Stimulated activated CD8-positive, alpha-beta memory T cell treated with anti-CD3 and anti-CD28 coated beads, Interleukin-2, amount 100 ng/mL, for 48 hours (primary cell): ENCODE measurements at regions not wholly inside any gene's neighbourhood (a gene's known extent, or its start where the extent isn't known, plus 50 kb on each side); places are given as distances from the start of the nearest gene placed in this dataset.

Source experiments
- DNase-seq, 2 donors: peaks; one replicate each; pipeline ENCODE4 v3.0.0-alpha.2; 2020; ENCODE audit warnings: low read depth in 2 of 2

- no peak for DNase-seq
Measured at GRCh38 chr4:38559374-38559773, 104.6 kb upstream of the KLF3 start.

- DNase-seq, result no peak
Measured at GRCh38 chr4:38560340-38560739, 103.7 kb upstream of the KLF3 start.

GRCh38 chr4:38560768-38561558 is 103.0 kb upstream of the KLF3 start:
- peak in 1 of 2 donors; percentile 3 for DNase-seq

DNA sequence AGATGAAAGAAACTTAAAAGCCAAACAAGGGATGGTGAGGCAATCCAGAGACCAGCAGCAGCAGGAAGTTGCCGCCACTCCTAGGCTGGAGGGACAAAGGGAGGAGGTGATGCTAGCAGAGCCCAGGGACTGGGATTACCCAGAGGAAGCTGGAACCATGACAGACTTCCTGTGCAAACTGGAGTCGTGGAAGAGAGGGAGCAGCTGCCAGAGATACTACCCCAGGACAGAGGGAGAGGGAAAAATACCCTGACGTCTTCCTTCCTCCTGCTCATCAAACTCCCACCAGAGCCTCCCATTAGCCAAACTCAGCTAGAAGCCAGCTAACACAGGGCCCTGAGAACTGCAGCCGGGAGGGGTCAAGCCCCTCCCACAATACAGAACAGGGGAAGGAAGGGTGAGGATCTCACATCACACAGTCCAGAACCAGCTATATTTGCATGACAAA is 101.2 kb upstream of the KLF3 start:
- DNase-seq, result no peak

- no peak for DNase-seq
Measured at GRCh38 chr4:38563707-38564495, 100.1 kb upstream of the KLF3 start.

DNA sequence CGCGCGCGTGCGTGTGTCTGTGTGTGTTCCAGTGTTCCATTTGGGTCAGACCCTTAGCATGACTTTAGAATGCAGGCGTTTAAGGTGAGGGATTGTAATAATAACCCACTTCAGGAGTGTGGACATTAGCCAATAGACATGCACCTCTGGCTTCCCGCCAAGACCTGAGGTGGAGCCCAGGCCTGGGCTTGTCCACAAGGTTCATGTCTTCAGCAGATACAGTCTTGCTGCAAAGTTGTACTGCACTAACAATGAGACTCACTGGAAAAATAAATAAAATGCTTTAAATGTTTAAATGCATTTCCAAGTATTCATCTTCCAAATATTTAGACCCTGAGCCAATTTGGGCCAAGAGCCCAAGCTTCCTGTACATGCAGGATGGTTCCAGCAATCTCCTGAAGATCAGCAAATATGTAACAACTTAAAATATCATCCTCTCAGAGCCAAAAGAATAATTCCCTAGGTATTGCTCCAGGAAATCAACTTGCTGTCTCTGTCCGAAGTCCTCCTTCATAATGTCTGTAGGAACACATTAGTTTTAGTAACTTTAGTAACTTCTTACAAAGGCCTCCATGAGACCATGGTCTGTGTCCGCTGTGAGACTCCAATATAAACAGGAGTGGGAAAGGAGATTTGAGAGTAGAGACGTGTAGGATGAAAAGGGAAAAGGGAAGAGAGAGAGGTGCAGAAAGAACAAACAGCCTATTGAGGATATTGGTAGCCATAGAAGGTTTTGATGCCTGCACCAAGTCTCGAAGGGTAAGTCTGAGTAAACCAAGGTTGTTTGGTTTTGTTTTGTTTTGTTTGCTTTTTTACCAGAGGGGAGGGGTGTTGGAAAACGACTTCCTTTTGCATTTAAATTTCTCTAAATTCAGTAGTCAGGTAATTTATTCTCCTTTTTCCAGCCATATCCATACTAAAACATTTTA is 98.5 kb upstream of the KLF3 start:
- no peak for DNase-seq

DNA sequence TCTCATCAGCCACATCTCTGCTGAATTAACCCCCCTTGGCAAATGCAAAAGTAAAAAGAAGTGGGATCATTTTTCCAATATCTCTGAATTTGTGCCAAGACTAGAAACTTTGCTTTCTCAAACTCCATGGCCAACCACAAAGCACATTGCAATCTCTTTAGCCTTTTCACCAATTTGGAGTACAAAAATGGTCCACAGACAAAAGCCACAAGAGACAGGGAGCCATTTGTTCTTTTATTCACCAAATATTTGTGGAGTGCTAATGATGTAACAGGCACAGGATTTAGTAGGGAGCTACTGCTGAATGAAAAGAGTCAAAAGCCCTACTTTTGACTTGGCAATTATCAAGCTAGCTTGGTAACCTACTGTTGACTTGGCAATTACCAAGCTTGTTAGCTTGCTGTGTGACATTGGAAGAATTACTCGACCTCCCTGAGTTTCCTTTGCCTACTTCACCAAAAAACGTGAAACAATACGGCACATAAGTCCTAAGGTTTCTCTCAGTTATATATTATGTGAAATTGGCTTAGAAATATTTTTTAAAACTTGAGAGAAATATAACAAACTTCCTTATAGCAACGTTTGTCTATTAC is 97.1 kb upstream of the KLF3 start:
- no peak for DNase-seq

DNA sequence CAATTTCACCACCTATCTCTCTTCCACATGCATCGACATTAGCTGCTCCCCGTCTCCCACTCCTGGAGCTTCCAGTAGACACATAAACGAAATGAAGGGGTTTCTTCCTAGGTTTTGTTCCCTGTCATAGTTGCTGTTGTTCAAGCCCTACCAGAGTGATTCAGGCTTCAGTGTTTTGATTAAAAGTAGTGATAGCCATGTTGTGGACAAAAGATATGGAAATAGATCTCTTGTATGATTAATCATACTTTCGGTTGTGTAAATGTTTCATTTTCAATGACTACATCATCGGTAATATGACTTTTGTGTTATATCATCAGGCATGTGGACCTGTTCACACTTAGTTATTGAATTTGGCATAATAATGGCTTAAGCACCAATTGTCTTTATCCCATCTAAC is 96.5 kb upstream of the KLF3 start:
- no peak for DNase-seq

DNA sequence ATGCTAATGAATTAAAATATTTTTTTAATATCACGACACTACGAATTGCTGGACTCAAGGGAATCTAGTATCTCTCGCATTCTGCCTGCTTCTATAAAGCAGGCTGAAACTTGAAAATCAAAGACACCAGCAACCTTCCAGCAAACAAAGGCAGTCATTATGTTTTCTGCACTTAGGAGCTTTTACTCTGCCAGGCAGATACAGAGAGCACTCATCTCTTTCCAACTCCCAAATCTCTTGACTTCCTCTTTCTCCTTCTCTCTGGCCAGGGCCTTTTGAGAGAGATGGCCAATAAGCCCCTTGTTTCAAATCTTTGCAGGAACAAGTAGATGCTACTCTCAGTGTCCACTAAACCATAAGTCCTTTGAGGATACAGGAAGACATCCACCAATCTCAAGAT is 95.2 kb upstream of the KLF3 start:
- DNase-seq, result no peak

- no peak for DNase-seq
Measured at GRCh38 chr4:38570647-38571276, 93.2 kb upstream of the KLF3 start.

- DNase-seq, result no peak
Measured at GRCh38 chr4:38572793-38573192, 91.2 kb upstream of the KLF3 start.

DNA sequence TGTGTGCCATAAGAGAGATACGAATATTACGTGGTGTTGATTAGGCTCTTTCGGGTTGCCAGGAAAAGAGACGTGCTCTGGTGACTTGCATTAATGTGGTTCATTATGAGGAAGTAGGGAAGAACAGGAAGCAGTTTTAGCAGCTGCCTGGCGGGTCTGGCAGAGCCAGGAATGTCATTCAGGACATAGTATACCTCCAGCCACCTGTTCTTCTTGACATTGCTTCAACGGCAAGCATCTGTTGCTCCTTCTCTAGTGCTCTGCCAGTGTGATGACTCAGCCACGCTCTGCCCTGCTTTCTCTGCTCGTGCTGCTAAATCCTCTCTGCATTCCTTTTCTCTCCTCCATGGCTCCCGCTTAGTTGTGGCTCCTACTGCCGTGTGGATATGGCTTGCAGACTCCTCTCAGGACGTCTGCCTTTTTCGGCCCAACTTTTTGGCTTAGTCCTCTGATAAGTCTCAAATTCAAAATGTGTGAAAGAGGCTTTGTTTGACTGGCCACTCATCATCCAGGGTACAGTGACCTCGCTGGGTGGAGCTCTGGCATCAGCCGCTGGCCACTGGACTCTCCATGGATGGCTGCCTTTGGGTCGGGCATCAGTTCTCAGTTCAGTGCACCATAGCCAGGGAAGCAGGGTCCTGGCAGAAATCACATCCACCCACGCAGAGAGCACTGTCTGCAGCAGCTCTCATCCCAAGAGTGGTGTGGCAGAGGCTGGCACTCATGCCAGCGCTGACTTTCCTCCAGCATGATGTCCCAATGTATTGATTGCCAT is 89.3 kb upstream of the KLF3 start:
- DNase-seq, result no peak

- DNase-seq, result no peak
Measured at GRCh38 chr4:38576767-38577166, 87.2 kb upstream of the KLF3 start.

- DNase-seq, result no peak
Measured at GRCh38 chr4:38577462-38577861, 86.5 kb upstream of the KLF3 start.

GRCh38 chr4:38581426-38582106 is 82.4 kb upstream of the KLF3 start:
- no peak for DNase-seq

DNA sequence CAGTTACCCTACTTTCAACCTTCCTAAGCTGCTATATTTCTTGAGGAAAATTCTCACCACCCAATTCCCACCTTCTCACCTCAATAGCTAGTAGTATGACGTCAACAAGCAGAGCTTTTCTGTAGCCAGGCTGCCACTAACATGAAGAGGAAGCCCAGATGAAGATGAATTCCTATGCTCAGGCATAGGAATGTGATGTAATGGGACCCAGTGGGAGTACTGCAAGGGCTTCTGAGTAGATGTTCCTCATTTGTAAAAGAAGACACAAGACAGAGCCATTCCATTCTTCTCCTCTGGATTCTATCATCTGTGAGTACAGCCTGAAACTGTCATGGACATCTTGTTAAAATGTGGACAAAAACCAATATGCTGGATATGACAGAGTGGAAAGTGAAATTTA is 81.6 kb upstream of the KLF3 start:
- no peak for DNase-seq

GRCh38 chr4:38582889-38583470 is 81.0 kb upstream of the KLF3 start:
- DNase-seq, result no peak

DNA sequence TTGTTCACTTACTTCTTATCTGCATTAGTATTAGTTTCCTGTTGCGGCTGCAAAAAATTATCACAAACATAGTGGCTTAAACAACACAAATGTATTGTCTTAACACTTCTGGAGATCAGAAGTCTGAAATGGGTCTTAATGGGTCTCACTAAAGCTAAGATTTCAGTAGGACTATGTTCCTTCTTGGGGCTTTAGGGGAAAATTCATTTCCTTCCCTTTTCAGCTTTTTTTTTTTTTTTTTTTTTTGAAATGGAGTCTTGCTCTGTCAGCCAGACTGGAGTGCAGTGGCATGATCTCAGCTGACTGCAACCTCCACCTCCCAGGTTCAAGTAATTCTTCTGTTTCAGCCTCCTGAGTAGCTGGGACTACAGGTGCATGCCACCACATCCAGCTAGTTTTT is 78.1 kb upstream of the KLF3 start:
- DNase-seq, result no peak

- DNase-seq, result no peak
Measured at GRCh38 chr4:38587106-38587505, 76.9 kb upstream of the KLF3 start.
